Glutamatergic neuron (in vitro differentiated cells): ENCODE measurements at regions not wholly inside any gene's neighbourhood (a gene's known extent, or its start where the extent isn't known, plus 50 kb on each side); places are given as distances from the start of the nearest gene placed in this dataset.

Experiments used
- DNase-seq: peaks from one replicate; pipeline ENCODE4 v3.0.0; 2022
- H3K27ac Mint-ChIP-seq: one replicate; pipeline ENCODE4 v1.8.0; 2020; ENCODE audit warnings: mild to moderate bottlenecking, mixed read lengths, inconsistent platforms; ENCODE audit not compliant: unreplicated experiment
- H3K27me3 Mint-ChIP-seq: one replicate; pipeline ENCODE4 v1.8.0; 2020; ENCODE audit warnings: mild to moderate bottlenecking, moderate library complexity, mixed read lengths, inconsistent platforms; ENCODE audit not compliant: unreplicated experiment
- H3K36me3 Mint-ChIP-seq: one replicate; pipeline ENCODE4 v1.8.0; 2020; ENCODE audit warnings: mild to moderate bottlenecking, mixed read lengths, inconsistent platforms; ENCODE audit not compliant: unreplicated experiment
- H3K4me1 Mint-ChIP-seq: one replicate; pipeline ENCODE4 v1.8.0; 2020; ENCODE audit warnings: mild to moderate bottlenecking, low read depth, mixed read lengths, inconsistent platforms; ENCODE audit not compliant: unreplicated experiment
- H3K4me3 Mint-ChIP-seq: one replicate; pipeline ENCODE4 v1.8.0; 2020; ENCODE audit warnings: mild to moderate bottlenecking, mixed read lengths, inconsistent platforms; ENCODE audit not compliant: unreplicated experiment
- H3K9me3 Mint-ChIP-seq: one replicate; pipeline ENCODE4 v1.8.0; 2020; ENCODE audit warnings: mild to moderate bottlenecking, moderate library complexity, mixed read lengths, inconsistent platforms; ENCODE audit not compliant: unreplicated experiment
- CTCF ChIP-seq: fragments of 200-600 bp; sonication (generic); IDR thresholded peaks from one replicate; pipeline ENCODE4 v1.5.0; 2021; ENCODE audit not compliant: partially characterized antibody, unreplicated experiment

DNA sequence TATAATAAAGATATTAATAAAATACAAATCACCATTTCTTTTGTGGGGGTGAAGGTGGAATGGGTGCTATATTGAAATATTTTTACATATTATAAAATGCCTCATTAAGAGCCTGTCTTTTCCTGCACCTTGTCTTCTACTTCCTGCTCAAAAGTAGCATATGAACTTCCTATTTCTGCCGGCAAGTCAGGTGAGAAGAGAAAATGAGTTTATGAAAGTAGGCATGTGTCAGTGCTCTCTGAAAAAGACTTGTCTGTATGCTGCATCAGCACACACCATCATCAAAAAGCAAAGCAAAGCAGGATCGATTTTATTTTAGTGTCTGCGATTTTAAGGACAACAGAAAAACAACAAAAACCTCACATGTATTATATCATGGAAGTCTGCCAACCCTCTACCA is 114.2 kb downstream of the RAP2A start:
- no peak for TF ChIP-seq CTCF
- no peak overlapping the region for H3K4me3 Mint-ChIP-seq
- no peaks in the 10 kb centered on the region for H3K27me3 Mint-ChIP-seq
- DNase-seq = no peak
- H3K9me3 Mint-ChIP-seq = no peaks in the 10 kb centered on the region
- H3K27ac Mint-ChIP-seq = no peak overlapping the region
- no peaks in the 10 kb centered on the region for H3K4me1 Mint-ChIP-seq
- H3K36me3 Mint-ChIP-seq = no peaks in the 10 kb centered on the region

DNA sequence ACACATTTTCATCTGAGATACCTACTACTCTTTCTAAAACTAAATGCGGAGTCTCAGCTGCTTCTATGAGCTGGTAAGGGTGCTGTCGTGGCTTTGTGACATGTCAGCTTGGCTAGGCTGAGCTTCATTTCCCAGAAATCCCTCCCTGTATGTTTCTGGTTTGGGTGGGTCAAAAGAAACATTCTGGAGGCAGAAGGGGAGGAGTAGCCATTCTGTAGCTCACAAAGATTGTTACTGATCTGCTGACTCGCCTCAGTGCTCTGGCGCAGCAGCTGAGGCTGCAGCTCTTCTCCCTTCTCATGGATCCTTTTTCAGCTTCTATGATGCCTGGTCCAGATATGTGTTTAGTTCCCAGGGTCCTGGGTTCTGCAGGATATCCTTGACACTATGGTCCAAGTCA is 114.7 kb downstream of the RAP2A start:
- H3K27me3 Mint-ChIP-seq = no peaks in the 10 kb centered on the region
- H3K36me3 Mint-ChIP-seq = no peaks in the 10 kb centered on the region
- no peak overlapping the region for H3K4me3 Mint-ChIP-seq
- DNase-seq = no peak
- no peaks in the 10 kb centered on the region for H3K4me1 Mint-ChIP-seq
- TF ChIP-seq CTCF = no peak
- no peak overlapping the region for H3K27ac Mint-ChIP-seq
- H3K9me3 Mint-ChIP-seq = no peaks in the 10 kb centered on the region

- Mint-ChIP-seq H3K9me3 (no peaks in the 10 kb centered on the region), H3K27ac (no peak overlapping the region), H3K27me3 (no peaks in the 10 kb centered on the region), H3K4me3 (no peak overlapping the region), H3K36me3 (no peaks in the 10 kb centered on the region), H3K4me1 (no peaks in the 10 kb centered on the region)
- TF ChIP-seq CTCF = no peak
- DNase-seq = no peak
These were observed 115.2 kb downstream of the RAP2A start for GRCh38 chr13:97549201-97549600.

- no peak overlapping the region for H3K27ac Mint-ChIP-seq
- H3K9me3 Mint-ChIP-seq = no peaks in the 10 kb centered on the region
- H3K4me1 Mint-ChIP-seq = no peaks in the 10 kb centered on the region
- no peaks in the 10 kb centered on the region for H3K36me3 Mint-ChIP-seq
- H3K27me3 Mint-ChIP-seq = no peaks in the 10 kb centered on the region
- no peak for TF ChIP-seq CTCF
- no peak for DNase-seq
- no peak overlapping the region for H3K4me3 Mint-ChIP-seq
These were observed 120.5 kb downstream of the RAP2A start for GRCh38 chr13:97554496-97554895.

DNA sequence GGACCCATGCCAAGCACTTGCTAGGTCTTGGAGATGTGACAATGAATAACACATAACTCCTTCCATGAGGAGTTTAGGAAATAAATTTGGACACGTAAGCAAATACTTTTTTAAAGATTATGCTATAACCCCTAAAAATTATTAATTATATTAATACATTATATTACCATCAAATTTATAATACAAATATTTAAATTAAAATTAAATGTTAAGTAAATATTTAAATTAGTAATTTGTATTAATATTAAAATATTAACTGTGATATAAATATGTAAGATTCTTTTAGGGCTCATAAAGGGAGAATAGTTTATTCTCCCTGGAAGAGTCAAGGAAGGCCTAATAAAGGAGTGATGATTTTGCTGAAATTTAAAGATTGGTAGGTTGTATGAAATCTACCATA is 121.1 kb downstream of the RAP2A start:
- Mint-ChIP-seq H3K4me1 (no peaks in the 10 kb centered on the region), H3K27me3 (no peaks in the 10 kb centered on the region), H3K36me3 (no peaks in the 10 kb centered on the region), H3K27ac (no peak overlapping the region), H3K9me3 (no peaks in the 10 kb centered on the region), H3K4me3 (no peak overlapping the region)
- no peak for DNase-seq
- no peak for TF ChIP-seq CTCF
